ENCODE measurements at regions not wholly inside any gene's neighbourhood (a gene's known extent, or its start where the extent isn't known, plus 50 kb on each side); places are given as distances from the start of the nearest gene placed in this dataset.

DNA sequence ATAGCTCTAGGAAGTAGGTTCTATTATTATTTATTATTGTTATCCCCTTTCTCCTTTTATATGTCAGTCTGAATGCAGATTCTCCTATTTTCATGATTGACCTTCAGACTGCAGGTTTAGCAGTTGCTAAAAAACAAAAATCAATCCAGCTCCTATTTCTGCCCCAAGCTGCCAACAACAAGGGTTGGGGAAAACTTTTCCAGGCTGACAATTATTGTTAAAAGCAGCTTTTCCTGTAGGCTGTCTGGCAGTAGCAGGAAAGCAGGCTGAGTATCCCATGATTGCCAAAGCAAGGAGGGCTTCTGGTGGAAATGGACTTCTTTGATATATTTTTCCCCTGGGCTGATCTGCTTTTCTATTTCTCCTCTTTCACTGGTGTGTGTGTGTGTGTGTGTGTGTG is 78.0 kb upstream of the CTLA4 start:
- no peak for DNase-seq (ENCODE audit: low read depth)

DNA sequence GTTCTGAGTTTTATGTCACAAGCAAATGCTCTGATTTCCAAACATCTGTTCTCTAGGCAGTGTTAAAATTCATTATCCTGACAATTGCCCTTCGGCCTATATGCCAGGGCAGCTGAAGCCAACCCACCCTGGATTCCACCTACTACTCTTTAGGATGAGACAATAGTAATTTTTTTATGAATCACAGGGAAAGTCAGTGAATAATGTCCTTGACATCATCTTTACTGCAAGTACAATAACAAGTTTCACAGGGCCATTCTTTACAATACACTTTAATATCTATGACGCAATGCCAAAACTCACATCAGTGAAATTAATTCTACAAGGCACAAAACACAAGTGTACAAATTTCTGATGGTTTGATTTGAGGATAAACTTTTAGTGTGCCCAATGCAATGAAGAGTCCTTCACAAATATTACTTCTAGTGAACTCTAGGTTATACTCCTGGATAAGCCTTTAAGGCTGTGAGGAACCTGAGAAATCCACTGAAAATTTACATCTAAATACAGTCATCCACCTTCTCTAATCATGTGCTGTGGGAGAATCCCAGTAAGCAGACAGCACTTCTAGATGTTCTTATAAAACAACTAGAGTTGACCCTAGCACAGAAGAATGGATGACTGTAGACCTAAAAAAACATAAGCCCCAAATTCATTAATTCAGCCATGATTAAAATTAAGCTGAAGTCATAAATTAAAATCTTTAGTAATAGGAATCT is 77.3 kb upstream of the CTLA4 start:
- DNase-seq (ENCODE audit: low read depth), result no peak

DNA sequence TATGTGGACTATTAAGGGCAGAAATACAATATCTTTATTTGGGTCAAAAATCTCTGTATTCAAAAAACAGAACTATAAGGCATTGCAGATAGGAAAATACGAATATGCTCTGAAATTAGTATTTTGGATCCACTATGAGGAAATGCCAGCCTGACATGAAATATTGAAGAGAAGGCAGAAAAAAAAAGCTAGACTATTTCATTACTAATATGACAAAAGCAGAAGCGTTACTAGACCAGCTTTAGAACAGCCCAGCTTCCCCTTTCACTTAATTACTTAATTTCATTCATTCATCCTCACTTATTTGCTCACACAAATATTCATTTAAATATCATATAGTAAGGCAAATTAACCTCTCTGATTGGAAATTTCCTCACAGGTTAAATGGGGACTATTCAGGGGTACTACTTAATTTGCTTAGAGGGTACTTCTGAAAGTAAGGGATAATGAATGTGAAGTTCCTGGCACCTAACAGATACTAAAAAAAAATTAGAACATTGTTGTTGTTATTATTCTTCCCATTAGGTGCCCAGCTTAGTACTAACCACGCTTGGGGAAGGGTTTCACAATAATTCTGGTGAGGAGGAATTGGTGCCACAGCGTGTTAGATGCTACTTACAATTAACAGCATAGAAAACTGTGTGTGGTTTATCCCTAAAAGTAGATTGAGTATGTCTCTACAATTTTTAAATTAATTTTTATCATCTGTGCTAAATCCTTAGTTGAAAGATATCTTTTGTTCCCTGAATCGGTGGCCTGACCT is 71.1 kb upstream of the CTLA4 start:
- DNase-seq (ENCODE audit: low read depth), result no peak

DNA sequence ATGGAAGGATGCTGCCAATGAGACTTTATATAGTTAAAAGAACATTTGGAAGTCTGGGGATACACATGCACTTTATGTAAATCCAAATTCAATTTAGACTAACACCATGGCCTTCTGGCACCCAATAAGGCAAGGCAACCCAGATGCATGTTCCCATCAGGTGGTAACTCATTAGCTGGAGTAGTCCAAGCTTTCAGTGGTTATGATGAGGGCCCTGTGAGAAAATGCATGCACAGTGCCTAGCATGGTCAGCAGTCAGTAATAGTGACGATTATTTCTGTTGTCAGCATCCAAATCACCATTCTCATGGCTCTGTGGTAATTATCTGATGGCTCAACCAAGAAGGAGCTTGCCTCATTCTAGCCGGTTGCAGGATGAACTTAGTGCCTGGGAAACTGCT is 70.3 kb upstream of the CTLA4 start:
- no peak for DNase-seq (ENCODE audit: low read depth)

GRCh38 chr2:203797712-203798111 is 69.9 kb upstream of the CTLA4 start:
- no peak for DNase-seq (ENCODE audit: low read depth)

DNA sequence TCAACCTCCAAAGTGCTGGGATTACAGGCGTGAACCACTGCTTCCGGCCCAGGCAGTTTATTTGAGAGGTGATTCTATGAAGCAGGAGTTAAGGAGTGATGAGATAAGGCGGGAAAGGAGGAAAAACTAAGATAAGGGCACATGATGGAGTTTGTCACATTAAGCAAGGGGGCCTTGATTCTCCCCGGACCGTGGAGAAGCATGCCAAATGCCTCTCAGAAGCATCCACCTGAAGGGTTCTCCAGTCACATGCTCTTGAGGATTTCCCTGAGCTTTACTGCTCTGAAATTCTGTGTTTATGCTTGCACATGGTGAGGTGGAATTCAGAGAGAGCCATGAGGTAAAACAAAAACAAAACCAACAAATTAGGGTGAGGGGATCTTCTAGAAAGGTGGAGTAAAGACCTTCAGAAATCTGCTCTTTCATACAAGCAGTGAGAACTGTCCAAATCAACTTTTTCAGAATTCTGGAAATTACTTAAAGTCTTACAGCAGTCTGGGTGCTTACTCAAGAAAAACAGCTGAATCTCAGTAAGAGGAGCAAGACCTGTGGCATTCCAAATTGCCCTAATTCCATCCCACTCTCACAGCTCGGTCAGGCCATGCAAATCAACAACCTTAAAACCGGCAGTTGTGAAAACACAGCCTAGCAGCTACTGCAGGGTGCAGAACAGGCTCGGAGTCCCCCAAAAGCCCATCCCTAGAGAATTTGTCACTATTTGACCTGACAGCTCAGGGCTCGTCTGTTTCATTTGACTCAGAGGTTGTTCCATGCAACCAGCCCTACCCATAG is 69.1 kb upstream of the CTLA4 start:
- DNase-seq (ENCODE audit: low read depth), result no peak

DNA sequence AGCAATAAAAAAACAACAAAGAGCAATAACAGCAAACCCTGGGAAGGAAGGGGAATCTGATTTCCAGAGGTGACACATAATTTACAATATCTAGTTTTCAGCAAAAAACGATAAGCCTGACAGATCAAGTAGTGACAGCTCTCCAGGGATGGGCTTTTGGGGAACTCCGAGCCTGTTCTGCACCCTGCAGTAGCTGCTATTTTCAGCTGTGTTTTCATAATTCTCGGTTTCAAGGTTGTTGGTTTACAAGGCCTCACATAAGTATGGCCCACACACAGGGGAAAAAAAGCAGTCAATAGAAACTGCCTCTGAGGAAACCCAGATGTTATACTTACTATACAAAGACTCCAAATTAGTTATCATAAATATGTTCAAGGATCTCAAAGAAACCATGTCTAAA is 67.7 kb upstream of the CTLA4 start:
- DNase-seq (ENCODE audit: low read depth), result no peak

- no peak for DNase-seq (ENCODE audit: low read depth)
Observed at GRCh38 chr2:203800783-203801182, 66.8 kb upstream of the CTLA4 start.

DNA sequence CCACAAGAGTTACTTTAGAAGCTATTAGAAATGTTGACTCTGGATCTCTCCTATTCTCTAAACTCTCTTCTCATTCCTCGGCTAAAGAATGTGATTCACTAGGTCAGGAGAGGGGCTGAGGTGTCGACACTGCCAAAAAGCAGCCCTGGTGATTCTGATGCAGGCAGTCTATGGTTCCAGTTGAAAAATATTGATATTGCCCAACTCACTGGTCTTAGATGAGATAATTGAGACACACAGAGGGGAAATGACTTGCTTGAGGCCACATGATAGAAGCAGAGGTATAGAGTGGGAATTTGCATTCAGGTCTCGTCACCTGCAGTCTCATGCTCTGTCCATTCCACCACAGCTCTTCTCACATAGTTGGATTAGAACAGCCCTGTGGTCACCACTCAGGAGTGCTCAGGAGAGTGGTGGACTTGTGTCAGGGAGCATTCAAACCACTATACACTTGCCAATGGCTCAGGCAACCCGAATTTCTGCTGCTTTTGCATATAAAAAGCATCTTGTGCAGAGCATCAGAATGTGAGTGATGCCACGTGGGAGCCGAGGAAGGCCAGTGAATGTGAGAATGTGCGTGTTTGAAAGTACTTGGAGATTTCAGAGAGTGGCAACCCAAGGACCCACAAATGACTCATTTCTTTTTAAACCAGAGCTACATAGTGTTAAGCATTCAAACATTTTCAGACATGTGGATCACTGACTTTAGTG is 65.1 kb upstream of the CTLA4 start:
- DNase-seq (ENCODE audit: low read depth), result peak; percentile 69

DNA sequence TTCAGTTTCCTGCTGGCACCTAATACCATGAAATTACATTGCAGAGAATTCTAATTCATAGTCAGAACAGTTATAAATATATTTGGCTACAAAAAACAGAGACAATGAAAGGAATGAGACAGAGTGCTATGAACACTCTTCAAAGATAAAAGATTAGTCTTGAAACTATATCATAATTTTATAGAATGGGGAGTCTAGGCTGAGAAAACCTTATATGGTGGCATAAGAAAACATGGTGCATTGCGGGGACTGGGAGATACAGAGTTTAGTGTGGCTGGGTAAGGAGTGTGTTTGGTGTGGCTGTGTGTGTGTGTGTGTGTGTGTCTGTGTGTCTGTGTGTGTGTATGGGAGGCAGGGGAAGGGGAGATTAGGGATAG is 64.5 kb upstream of the CTLA4 start:
- DNase-seq (ENCODE audit: low read depth), result no peak

- peak; percentile 94 for DNase-seq (ENCODE audit: low read depth)
Observed at GRCh38 chr2:203804070-203804469, 63.5 kb upstream of the CTLA4 start.

DNA sequence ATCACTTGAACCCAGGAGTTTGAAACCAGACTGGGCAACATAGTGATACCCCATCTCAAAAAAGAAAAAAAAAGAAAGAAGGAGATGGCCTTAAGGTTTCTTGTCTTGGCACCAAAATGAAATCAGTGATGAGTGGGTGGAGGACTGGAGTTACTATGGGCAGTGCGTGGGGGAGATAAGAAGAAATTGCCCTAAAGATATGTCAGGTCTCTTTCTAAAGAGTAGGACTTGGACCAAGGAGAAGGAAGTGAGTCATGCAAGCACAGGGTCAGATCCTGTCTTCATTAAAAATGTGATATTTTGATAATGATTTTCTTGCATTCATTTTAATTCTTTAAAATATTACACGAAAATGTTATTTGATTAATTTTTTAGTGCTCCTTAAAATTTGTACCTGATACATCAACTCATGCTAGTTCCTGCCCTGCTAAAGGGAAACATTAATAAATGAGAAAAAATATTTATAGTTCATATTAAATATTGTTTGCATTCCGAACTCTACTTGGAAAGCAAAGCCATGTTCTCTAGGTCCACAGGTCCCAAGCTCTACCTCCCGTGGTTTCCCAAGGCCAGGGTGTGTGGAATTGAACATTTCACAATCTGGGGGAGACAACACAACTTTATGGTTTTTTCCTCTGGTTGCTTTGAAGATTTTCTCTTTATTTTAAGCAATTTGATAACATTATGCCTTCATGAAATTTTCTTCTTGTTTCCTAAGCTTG is 62.6 kb upstream of the CTLA4 start:
- DNase-seq (ENCODE audit: low read depth), result no peak

DNA sequence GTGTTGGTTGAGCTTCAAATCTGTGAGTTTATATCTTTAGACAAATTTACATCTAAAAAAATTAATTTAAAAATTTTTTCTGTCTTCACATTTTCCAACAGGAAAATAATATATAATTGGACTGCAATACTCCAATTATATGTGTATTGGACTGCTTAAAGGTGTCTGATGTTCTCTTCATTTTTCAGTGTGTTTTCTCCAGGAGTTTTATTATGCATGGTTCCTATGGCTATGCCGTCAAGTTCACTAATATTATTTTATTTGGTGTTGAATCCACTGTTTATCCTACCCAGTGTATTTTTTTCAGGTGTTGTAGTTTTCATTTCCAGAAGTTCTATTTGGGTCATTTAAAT is 62.1 kb upstream of the CTLA4 start:
- DNase-seq (ENCODE audit: low read depth), result no peak

DNA sequence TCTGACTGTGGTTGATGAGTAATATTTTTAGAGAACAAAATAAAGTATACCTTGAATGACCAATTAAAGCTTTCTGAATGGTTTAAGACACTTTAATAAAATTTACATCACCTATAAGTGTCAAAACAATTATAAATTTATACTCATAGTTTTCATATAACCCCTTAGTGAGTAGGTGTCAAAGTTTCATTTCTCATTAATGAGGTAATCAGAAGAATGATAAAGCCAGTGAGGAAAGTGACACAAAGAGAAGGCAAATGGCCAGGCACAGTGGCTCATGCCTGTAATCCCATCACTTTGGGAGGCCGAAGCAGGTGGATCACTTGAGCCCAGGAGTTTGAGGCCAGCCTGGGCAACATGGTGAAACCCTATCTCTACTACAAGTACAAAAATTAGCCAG is 60.8 kb upstream of the CTLA4 start:
- no peak for DNase-seq (ENCODE audit: low read depth)

DNA sequence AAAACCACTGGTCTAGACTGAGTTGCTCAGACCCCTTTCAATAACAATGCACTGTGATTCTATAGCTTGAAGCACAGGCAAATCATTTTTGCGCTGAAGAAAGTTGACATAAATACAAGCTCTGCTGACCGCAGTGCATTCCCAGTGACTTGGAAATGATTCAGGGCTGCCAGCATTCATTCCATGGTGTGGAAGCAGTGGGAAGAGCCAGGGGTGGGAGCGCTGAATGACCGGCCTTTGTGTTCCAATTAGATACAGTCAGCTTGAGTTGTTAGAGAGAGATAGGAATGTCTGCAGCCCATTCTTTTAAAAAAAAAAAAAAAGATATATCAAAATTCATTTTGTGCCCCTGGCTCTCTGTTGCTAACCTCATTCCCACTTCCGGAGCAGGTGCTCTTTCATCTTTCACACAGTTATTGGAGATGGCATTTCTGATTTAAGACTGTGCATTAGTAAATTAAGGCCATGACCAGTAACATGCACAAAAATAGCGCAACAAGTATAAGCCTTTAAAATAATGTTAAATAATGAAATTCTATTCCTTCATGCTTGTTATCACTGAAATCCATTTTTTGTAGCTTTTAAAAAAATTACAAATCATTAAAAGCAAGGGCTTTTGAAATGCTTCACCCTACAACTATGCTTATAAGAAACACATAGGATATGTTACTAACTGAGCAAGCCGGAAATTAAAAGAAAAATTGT is 59.4 kb upstream of the CTLA4 start:
- DNase-seq (ENCODE audit: low read depth), result peak; percentile 96

DNA sequence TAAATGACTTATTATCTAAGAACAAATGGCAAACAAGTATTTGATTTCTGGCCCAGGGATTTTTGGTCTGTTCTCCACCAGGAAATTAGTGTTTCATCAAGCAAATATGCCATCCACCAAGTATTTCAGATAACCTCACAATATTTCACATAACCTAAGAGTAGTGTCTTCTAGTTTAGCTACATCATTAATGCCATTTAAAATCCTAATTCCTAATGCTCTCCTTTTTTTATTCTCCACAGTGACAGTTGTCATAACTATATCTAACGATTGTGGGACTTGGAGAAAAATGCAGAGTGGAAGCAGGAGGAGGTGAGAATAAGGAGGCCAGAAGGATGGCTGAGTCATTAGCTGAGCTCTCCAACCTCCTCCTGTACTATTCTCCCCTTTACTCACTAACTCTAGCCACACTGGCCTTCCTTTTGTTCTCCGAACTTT is 58.5 kb upstream of the CTLA4 start:
- peak; percentile 71 for DNase-seq (ENCODE audit: low read depth)

DNA sequence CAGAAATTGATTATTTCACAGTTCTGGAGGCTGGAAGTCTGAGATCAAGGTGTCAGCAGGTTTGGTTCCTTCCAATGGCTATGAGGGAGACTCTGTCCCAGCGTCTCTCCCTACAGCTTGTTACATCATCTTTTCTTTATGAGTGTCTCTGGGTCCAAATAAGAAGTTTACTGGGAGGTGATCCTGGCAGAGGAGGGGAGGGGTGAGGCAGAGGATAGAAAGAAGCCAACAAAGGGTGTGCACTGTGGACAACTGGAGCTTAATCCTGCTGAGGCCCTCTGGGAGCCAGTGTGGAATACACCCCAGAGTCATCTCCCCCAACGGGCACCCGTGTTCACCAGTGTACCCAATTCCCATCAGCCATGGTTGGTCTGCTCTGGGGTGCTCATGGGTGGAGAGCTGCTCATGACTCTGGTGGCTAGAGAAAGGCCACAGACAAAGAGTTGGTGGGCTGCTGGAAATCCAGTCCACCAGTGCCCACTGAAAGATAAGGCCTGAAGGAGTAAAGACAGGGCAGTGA is 57.5 kb upstream of the CTLA4 start:
- no peak for DNase-seq (ENCODE audit: low read depth)

DNA sequence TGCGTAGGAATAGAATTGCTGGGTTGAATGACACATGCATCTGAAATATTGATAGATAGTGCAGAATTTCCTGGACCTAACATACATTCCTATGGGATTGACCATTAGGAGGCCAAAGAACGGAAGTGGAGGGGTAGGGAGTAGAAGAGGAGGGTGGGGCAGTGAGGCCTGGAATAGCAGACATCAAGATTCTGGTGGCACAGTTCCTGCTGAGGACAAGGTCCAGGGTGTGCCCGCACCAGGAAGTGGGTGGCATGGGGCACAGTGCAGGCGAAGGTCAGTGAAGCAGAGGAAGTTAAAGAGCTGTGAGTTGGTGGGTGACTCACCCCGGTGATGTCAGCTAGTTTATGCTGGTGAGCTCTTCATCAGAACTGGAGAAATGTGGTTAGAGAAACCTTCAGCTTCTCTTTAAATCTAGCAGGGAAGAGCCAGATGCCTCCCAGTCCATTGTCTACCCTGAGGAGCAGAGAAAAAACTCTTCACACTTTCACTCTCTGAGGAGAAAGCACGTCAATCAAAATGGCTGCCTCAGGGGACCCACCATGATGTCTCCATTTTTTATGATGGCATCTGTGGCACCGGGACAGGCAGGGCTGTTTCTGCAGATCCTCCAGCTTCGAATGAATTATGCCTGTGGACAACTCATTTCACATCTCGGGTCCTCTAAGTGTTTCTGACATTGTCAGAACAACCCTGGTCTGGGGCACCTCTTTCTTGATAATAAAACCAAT is 55.9 kb upstream of the CTLA4 start:
- DNase-seq (ENCODE audit: low read depth), result peak; percentile 100

Data from HT1080 (cell line).